HEK293 (cell line): ENCODE measurements at regions not wholly inside any gene's neighbourhood (a gene's known extent, or its start where the extent isn't known, plus 50 kb on each side); places are given as distances from the start of the nearest gene placed in this dataset.

Source experiments
- CTCF ChIA-PET: fragments of 350-600 bp; formaldehyde crosslinking; extraction: SDS; loops from one replicate; lab custom pipeline; 2021; ENCODE audit warnings: antibody characterized with exemption; lab: Yijun Ruan, JAX
- POLR2A ChIA-PET: fragments of 300-600 bp; formaldehyde crosslinking; extraction: SDS; loops from one replicate; lab custom pipeline; 2020; ENCODE audit warnings: antibody characterized with exemption, inconsistent platforms; lab: Yijun Ruan, JAX
- H3K27ac ChIP-seq: fragments of 200-500 bp; sonication (Bioruptor generic); 2 replicates; pipeline ENCODE4 v1.5.1; 2014; ENCODE audit warnings: low read depth, low read length, control low read depth, inconsistent platforms; ENCODE audit errors: extremely low read depth
- H3K36me3 ChIP-seq, 2 experiments: fragments of 200-500 bp in 1 of 2; sonication (Bioruptor generic) in 1 of 2; 1 replicate in 1 of 2; 2 replicates in 1 of 2; pipeline ENCODE4 v1.5.1; 2014 to 2017; ENCODE audit warnings: inconsistent platforms in 2 of 2, low read length in 2 of 2; ENCODE audit not compliant: control insufficient read depth in 2 of 2, insufficient read depth in 1 of 2
- H3K4me1 ChIP-seq: fragments of 200-500 bp; sonication (Bioruptor generic); 2 replicates; pipeline ENCODE4 v1.5.1; 2014; ENCODE audit warnings: mild to moderate bottlenecking, low read length, inconsistent platforms; ENCODE audit not compliant: control insufficient read depth, insufficient read depth
- H3K4me3 ChIP-seq: 2 replicates; pipeline ENCODE4 v1.5.1; 2011; ENCODE audit warnings: low read depth, mild to moderate bottlenecking, control low read depth, low read length, moderate library complexity
- H3K9me3 ChIP-seq: fragments of 200-500 bp; sonication (Bioruptor generic); 2 replicates; pipeline ENCODE4 v1.5.1; 2014; ENCODE audit warnings: low read depth, low read length, inconsistent platforms; ENCODE audit not compliant: control insufficient read depth, insufficient read depth
- GLIS2 ChIP-seq: fragments of 450-650 bp; formaldehyde crosslinking; IDR thresholded peaks from 2 replicates; pipeline ENCODE4 v1.5.1; 2016; ENCODE audit warnings: missing biosample characterization, missing genetic modification characterization
- HOXA7 ChIP-seq: sonication (generic); formaldehyde crosslinking; IDR thresholded peaks from 2 replicates; pipeline ENCODE4 v1.8.1; 2022; ENCODE audit warnings: missing genetic modification reagents, borderline replicate concordance
- HOXD13 ChIP-seq: sonication (generic); formaldehyde crosslinking; IDR thresholded peaks from 2 replicates; pipeline ENCODE4 v1.8.0; 2022; ENCODE audit warnings: missing genetic modification reagents, borderline replicate concordance
- KLF1 ChIP-seq: fragments of 450-650 bp; formaldehyde crosslinking; IDR thresholded peaks from 2 replicates; pipeline ENCODE4 v1.5.1; 2016; ENCODE audit warnings: missing biosample characterization, missing genetic modification characterization
- RBAK ChIP-seq: fragments of 450-650 bp; formaldehyde crosslinking; IDR thresholded peaks from 2 replicates; pipeline ENCODE4 v1.5.1; 2016; ENCODE audit warnings: missing biosample characterization, missing genetic modification characterization
- TRIM28 ChIP-seq: IDR thresholded peaks from 2 replicates; pipeline ENCODE4 v1.6.1; 2011; ENCODE audit warnings: low read length, control low read depth, borderline replicate concordance
- ZFHX2 ChIP-seq: fragments of 450-650 bp; formaldehyde crosslinking; conservative IDR thresholded peaks from 2 replicates; pipeline ENCODE4 v1.5.1; 2016; ENCODE audit warnings: missing biosample characterization, missing genetic modification characterization
- ZNF10 ChIP-seq: fragments of 450-650 bp; formaldehyde crosslinking; IDR thresholded peaks from 2 replicates; pipeline ENCODE4 v1.5.1; 2017; ENCODE audit warnings: missing biosample characterization, missing genetic modification characterization
- ZNF114 ChIP-seq: fragments of 450-650 bp; formaldehyde crosslinking; IDR thresholded peaks from 2 replicates; pipeline ENCODE4 v1.5.0; 2017; ENCODE audit warnings: missing biosample characterization, missing genetic modification characterization
- ZNF155 ChIP-seq: fragments of 450-650 bp; formaldehyde crosslinking; IDR thresholded peaks from 2 replicates; pipeline ENCODE4 v1.5.1; 2016; ENCODE audit warnings: missing biosample characterization, missing genetic modification characterization
- ZNF23 ChIP-seq: fragments of 450-650 bp; formaldehyde crosslinking; IDR thresholded peaks from 2 replicates; pipeline ENCODE4 v1.5.1; 2016; ENCODE audit warnings: missing biosample characterization, missing genetic modification characterization, borderline replicate concordance
- ZNF292 ChIP-seq: fragments of 450-650 bp; formaldehyde crosslinking; IDR thresholded peaks from 2 replicates; pipeline ENCODE4 v1.5.1; 2016; ENCODE audit warnings: low read depth, missing biosample characterization, missing genetic modification characterization, borderline replicate concordance
- ZNF311 ChIP-seq: fragments of 450-650 bp; formaldehyde crosslinking; IDR thresholded peaks from 2 replicates; pipeline ENCODE4 v1.5.1; 2017; ENCODE audit warnings: missing biosample characterization, missing genetic modification characterization, borderline replicate concordance
- ZNF423 ChIP-seq: fragments of 450-650 bp; formaldehyde crosslinking; IDR thresholded peaks from 2 replicates; pipeline ENCODE4 v1.5.1; 2016; ENCODE audit warnings: missing biosample characterization, missing genetic modification characterization
- ZNF560 ChIP-seq: fragments of 450-650 bp; formaldehyde crosslinking; IDR thresholded peaks from 2 replicates; pipeline ENCODE4 v1.5.1; 2017; ENCODE audit warnings: missing biosample characterization, missing genetic modification characterization, borderline replicate concordance
- ZNF777 ChIP-seq: fragments of 450-650 bp; formaldehyde crosslinking; IDR thresholded peaks from 2 replicates; pipeline ENCODE4 v1.5.1; 2017; ENCODE audit warnings: missing biosample characterization, missing genetic modification characterization, borderline replicate concordance
- ZSCAN16 ChIP-seq: fragments of 450-650 bp; formaldehyde crosslinking; IDR thresholded peaks from 2 replicates; pipeline ENCODE4 v1.5.1; 2016; ENCODE audit warnings: missing biosample characterization, missing genetic modification characterization
- TF ChIP-seq, protein P1 (sequence below): fragments of 450-650 bp; formaldehyde crosslinking; IDR thresholded peaks from 2 replicates; pipeline ENCODE4 v1.5.1; 2016; ENCODE audit warnings: missing biosample characterization, missing genetic modification characterization
- TF ChIP-seq, protein P2 (sequence below): fragments of 450-650 bp; formaldehyde crosslinking; IDR thresholded peaks from 2 replicates; pipeline ENCODE4; 2016; ENCODE audit warnings: missing biosample characterization, missing genetic modification characterization
- TF ChIP-seq, protein P3 (sequence below): fragments of 450-650 bp; formaldehyde crosslinking; IDR thresholded peaks from 2 replicates; pipeline ENCODE4 v1.5.1; 2017; ENCODE audit warnings: missing biosample characterization, missing genetic modification characterization

DNA sequence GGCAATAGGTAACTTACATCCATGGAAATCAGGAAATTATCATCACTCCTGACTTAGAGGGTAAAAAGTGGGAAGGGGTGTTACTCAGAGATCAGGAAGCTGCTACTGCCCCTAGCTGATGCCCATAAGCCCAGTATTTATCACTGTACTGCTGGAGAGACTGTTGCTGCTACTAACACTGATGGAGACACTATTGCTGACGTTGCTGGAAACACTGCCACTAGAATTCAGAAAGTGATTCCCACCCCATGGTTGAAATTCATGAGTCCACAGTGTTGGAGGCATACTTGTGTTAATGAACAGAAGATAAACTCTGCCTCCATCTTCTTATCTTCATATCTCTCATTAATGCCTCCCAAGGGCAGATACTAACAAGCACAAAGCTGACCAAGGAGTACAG is 97.6 kb downstream of the MTX3 start:
- H3K9me3 ChIP-seq = no peaks in the 10 kb centered on the region
- CTCF ChIA-PET = interaction anchor here (0.6 to 1.0 kb wide), 2 partner anchors 15 to 321 kb away, joined by 4 to 5 read pairs; no protein-coding TSS in a partner anchor

DNA sequence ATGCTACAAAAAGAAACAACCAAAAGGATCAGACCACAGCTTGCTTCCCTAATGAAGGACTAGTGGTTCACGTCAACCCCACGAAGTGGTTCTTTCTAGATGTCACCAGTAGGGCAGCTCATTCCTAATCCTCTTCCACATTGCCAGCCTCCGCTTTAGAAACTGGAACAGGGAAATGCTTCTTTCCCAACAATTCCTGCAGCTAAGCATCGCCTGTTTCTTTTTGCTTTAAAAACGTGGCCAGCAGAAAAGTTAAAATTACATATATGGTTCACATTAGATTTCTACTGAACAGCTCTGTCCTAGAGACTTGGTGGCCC is 100.2 kb downstream of the MTX3 start:
- Histone ChIP-seq H3K4me1 (no peaks in the 10 kb centered on the region), H3K4me3 (no peak overlapping the region), H3K36me3 (no peaks in the 10 kb centered on the region), H3K27ac (no peak overlapping the region), H3K9me3 (no peaks in the 10 kb centered on the region)
- POLR2A ChIA-PET = no interaction called here
- CTCF ChIA-PET = interaction anchor here (0.6 to 1.3 kb wide), 2 partner anchors 14 to 33 kb away, joined by 3 to 4 read pairs; no protein-coding TSS in a partner anchor
- TF ChIP-seq, protein P1, sequence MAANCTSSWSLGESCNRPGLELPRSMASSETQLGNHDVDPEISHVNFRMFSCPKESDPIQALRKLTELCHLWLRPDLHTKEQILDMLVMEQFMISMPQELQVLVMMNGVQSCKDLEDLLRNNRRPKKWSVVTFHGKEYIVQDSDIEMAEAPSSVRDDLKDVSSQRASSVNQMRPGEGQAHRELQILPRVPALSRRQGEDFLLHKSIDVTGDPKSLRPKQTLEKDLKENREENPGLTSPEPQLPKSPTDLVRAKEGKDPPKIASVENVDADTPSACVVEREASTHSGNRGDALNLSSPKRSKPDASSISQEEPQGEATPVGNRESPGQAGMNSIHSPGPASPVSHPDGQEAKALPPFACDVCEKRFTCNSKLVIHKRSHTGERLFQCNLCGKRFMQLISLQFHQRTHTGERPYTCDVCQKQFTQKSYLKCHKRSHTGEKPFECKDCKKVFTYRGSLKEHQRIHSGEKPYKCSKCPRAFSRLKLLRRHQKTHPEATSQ (tag by site-specific recombination) = no peak
- TF ChIP-seq ZNF114 (tag by site-specific recombination) (no peak), HOXD13 (CRISPR knock-in tag) (no peak), ZNF155 (no peak), HOXA7 (CRISPR knock-in tag) (no peak), ZNF23 (tag by site-specific recombination) (no peak), ZNF292 (tag by site-specific recombination) (no peak), GLIS2 (no peak), RBAK (tag by site-specific recombination) (no peak)

More for the DNA sequence above, 97.6 kb downstream of the MTX3 start:
- POLR2A ChIA-PET = no interaction called here
- no peak for TF ChIP-seq ZSCAN16 (tag by site-specific recombination)
- TF ChIP-seq, protein P2, sequence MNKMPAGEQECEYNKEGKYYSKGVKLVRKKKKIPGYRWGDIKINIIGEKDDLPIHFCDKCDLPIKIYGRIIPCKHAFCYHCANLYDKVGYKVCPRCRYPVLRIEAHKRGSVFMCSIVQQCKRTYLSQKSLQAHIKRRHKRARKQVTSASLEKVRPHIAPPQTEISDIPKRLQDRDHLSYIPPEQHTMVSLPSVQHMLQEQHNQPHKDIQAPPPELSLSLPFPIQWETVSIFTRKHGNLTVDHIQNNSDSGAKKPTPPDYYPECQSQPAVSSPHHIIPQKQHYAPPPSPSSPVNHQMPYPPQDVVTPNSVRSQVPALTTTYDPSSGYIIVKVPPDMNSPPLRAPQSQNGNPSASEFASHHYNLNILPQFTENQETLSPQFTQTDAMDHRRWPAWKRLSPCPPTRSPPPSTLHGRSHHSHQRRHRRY (tag by site-specific recombination) = no peak
- no peak for TF ChIP-seq ZNF10 (tag by site-specific recombination)
- TF ChIP-seq ZNF560 (tag by site-specific recombination) = no peak
- no peak for TF ChIP-seq KLF1 (tag by site-specific recombination)
- TF ChIP-seq, protein P3, sequence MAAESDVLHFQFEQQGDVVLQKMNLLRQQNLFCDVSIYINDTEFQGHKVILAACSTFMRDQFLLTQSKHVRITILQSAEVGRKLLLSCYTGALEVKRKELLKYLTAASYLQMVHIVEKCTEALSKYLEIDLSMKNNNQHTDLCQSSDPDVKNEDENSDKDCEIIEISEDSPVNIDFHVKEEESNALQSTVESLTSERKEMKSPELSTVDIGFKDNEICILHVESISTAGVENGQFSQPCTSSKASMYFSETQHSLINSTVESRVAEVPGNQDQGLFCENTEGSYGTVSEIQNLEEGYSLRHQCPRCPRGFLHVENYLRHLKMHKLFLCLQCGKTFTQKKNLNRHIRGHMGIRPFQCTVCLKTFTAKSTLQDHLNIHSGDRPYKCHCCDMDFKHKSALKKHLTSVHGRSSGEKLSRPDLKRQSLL (tag by site-specific recombination) = no peak
- no peak for TF ChIP-seq ZNF423
- no peak for TF ChIP-seq ZFHX2 (tag by site-specific recombination)
- H3K27ac ChIP-seq = no peak overlapping the region
- H3K4me3 ChIP-seq = no peak overlapping the region
- no peaks in the 10 kb centered on the region for H3K36me3 ChIP-seq
- H3K4me1 ChIP-seq = no peaks in the 10 kb centered on the region

DNA sequence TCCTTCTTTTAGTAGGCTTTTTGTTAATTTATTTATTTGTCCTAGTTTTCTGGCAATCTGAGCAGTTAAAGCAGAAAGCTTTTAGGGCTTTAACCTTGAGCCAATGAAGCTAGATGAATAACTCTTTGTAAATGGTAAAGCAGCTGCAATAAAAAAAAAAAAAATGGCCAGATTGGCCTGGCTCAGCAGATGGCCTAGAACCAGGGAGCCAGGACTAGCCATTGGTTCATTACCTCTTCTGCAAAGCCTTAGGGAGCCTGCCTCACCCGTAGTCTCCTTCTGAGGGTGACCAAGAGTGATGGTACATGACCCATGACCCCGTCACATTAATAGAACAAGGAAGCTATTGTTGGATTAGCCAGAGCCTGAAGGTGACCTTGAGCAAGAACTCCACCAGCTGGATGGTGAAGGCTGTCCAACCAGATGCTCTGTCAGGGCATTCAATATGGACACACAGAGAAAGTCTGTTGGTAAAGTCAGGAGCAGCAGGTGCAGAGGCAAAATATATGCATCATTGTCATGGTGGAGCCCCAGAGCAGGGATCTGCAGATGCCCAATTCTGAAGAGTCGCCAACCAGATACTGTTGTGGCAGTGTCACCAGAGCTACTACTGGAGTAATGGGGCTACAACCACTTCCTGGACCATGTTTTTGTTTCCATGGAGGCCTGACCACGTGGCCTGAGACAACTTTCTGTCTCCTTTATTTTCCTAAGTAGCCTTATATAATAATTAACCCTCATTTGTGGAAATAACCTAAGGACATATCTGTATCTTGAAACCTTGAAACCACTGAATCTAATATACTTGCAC is 100.7 kb downstream of the MTX3 start:
- no peaks in the 10 kb centered on the region for H3K9me3 ChIP-seq
- TF ChIP-seq TRIM28 (no peak), ZNF777 (tag by site-specific recombination) (no peak), ZNF311 (tag by site-specific recombination) (no peak)
- H3K4me1 ChIP-seq = no peaks in the 10 kb centered on the region
- no peak overlapping the region for H3K4me3 ChIP-seq
- H3K27ac ChIP-seq = no peak overlapping the region
- H3K36me3 ChIP-seq = no peaks in the 10 kb centered on the region
- CTCF ChIA-PET = interaction anchor here (0.7 to 1.3 kb wide), 2 partner anchors 33 to 186 kb away, joined by 3 to 4 read pairs; no protein-coding TSS in a partner anchor
- POLR2A ChIA-PET = no interaction called here
